Body of pancreas (tissue), 4 donors: ENCODE measurements at regions not wholly inside any gene's neighbourhood (a gene's known extent, or its start where the extent isn't known, plus 50 kb on each side); places are given as distances from the start of the nearest gene placed in this dataset.

Source experiments
- CTCF ChIP-seq, 7 experiments: fragments of 450-650 bp in 4 of 7; fragments of 200-600 bp in 3 of 7; sonication (generic) in 3 of 7; IDR thresholded peaks; one replicate each; pipeline ENCODE4 v1.5.1; 2016 to 2019; ENCODE audit warnings: antibody characterized with exemption in 7 of 7
- POLR2A ChIP-seq, 3 donors: fragments of 450-650 bp; IDR thresholded peaks; one replicate each; pipeline ENCODE4 v1.6.1; 2016; ENCODE audit warnings: antibody characterized with exemption in 3 of 3, mild to moderate bottlenecking in 2 of 3

GRCh38 chr14:26917086-26917485 is 319.3 kb upstream of the NOVA1 start:
- TF ChIP-seq CTCF (IDR thresholded peaks at IDR 0.05) (peak; percentile 22 to 70 (median 60)), POLR2A (IDR thresholded peaks at IDR 0.05) (no peak)
